Neural progenitor cell (in vitro differentiated cells): ENCODE measurements at regions not wholly inside any gene's neighbourhood (a gene's known extent, or its start where the extent isn't known, plus 50 kb on each side); places are given as distances from the start of the nearest gene placed in this dataset.

Source experiments
- EZH2 ChIP-seq: fragments of 200-600 bp; sonication (generic); IDR thresholded peaks from 2 replicates; pipeline ENCODE4 v1.6.1; 2017; ENCODE audit warnings: antibody characterized with exemption, mild to moderate bottlenecking, moderate library complexity
- EZH2phosphoT487 ChIP-seq: fragments of 200-600 bp; sonication (generic); IDR thresholded peaks from 2 replicates; pipeline ENCODE4 v1.6.1; 2017; ENCODE audit warnings: antibody characterized with exemption
- TF ChIP-seq, protein P1 (sequence below): fragments of 200-600 bp; sonication (generic); IDR thresholded peaks from 2 replicates; pipeline ENCODE4 v1.5.1; 2017; ENCODE audit warnings: antibody characterized with exemption, mild to moderate bottlenecking

DNA sequence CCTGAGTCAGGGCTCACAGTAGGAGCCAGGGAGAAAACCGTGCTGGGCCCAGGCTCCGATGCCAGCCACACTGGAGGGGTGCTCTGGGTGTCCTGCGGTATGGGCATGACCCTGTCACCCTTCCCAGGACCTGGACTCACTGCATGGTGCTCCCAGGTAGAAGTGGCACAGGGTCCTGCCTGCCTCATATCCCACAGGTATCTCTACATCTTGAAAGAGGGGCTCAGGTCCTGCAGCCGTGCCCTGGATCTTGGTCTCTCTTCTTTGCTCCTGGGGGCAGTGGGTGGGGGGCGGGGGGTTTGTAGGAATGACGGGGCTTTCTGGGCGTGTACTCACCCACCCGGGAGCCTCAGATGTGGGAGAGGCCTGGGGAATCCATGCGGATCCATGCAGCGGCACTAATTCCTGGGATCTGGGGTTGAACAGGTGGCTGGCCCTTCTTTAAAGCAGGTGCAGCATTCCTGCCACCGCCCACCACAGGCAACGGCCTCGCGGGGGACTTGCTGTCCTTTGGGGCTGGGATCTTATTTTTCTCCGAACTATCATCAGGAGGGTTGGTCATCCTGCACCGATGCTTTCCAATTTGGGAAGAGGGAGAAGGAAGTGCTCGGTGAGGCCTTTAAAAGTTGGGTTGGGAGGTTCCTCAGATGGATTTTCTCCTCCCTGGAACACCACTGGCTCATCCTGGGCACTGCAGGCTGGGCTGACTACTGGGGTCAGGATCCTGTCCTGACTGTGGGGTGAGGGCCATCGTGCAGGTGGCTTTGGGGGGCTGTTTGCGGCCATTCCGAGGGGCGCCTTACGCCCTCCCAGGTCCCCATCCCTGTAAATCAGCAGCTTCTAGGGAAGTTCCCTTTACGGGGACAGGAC is 886.4 kb downstream of the BRD1 start:
- TF ChIP-seq EZH2phosphoT487 (no peak), EZH2 (no peak)
- TF ChIP-seq, protein P1, sequence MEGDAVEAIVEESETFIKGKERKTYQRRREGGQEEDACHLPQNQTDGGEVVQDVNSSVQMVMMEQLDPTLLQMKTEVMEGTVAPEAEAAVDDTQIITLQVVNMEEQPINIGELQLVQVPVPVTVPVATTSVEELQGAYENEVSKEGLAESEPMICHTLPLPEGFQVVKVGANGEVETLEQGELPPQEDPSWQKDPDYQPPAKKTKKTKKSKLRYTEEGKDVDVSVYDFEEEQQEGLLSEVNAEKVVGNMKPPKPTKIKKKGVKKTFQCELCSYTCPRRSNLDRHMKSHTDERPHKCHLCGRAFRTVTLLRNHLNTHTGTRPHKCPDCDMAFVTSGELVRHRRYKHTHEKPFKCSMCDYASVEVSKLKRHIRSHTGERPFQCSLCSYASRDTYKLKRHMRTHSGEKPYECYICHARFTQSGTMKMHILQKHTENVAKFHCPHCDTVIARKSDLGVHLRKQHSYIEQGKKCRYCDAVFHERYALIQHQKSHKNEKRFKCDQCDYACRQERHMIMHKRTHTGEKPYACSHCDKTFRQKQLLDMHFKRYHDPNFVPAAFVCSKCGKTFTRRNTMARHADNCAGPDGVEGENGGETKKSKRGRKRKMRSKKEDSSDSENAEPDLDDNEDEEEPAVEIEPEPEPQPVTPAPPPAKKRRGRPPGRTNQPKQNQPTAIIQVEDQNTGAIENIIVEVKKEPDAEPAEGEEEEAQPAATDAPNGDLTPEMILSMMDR = no peak
